WTC11 (cell line): ENCODE measurements at regions not wholly inside any gene's neighbourhood (a gene's known extent, or its start where the extent isn't known, plus 50 kb on each side); places are given as distances from the start of the nearest gene placed in this dataset.
A peak's percentile ranks its signal among the peaks of the same experiment; 100 is the strongest.

Source experiments
- ATAC-seq: fragments of 200-7000 bp; cut with Tn5 transposase; 2 replicates; pipeline ENCODE4 v1.10.0; 2021; ENCODE audit warnings: mild to moderate bottlenecking, moderate library complexity
- CTCF ChIA-PET: fragments of 300-600 bp; sonication (Branson Sonifier 250); formaldehyde crosslinking; loops from one replicate; lab custom pipeline; 2021; ENCODE audit warnings: antibody characterized with exemption; lab: Charles Lee
- POLR2A ChIA-PET: fragments of 350-600 bp; sonication (Branson Sonifier 250); formaldehyde crosslinking; loops from one replicate; lab custom pipeline; 2021; ENCODE audit warnings: antibody characterized with exemption; lab: Charles Lee
- DNase-seq: peaks from one replicate; pipeline ENCODE4 v3.0.0; 2021; ENCODE audit warnings: low spot score
- H3K27ac Mint-ChIP-seq: 2 replicates; pipeline ENCODE4 v1.8.0; 2021; ENCODE audit warnings: mixed read lengths
- H3K27me3 Mint-ChIP-seq: 2 replicates; pipeline ENCODE4 v1.8.0; 2021; ENCODE audit warnings: low read depth, mild to moderate bottlenecking, moderate library complexity, mixed read lengths
- H3K36me3 Mint-ChIP-seq: 2 replicates; pipeline ENCODE4 v1.8.0; 2021; ENCODE audit warnings: mixed read lengths
- H3K4me1 Mint-ChIP-seq: 2 replicates; pipeline ENCODE4 v1.8.0; 2022; ENCODE audit warnings: mixed read lengths
- H3K4me3 Mint-ChIP-seq: 2 replicates; pipeline ENCODE4 v1.8.0; 2021; ENCODE audit warnings: mild to moderate bottlenecking, moderate library complexity, mixed read lengths
- H3K9me3 Mint-ChIP-seq: 2 replicates; pipeline ENCODE4 v1.8.0; 2021; ENCODE audit warnings: mixed read lengths
- CDX4 ChIP-seq: fragments of 250-450 bp; sonication (Bioruptor Pico); IDR thresholded peaks from 2 replicates; pipeline ENCODE4 v1.9.0; 2021; ENCODE audit warnings: moderate library complexity, mild to moderate bottlenecking, inconsistent platforms, borderline replicate concordance
- CREM ChIP-seq: sonication (generic); formaldehyde crosslinking; IDR thresholded peaks from 2 replicates; pipeline ENCODE4 v1.8.1; 2022; ENCODE audit warnings: mild to moderate bottlenecking, missing genetic modification reagents, moderate library complexity
- EMX1 ChIP-seq: fragments of 250-450 bp; sonication (Bioruptor Pico); IDR thresholded peaks from 2 replicates; pipeline ENCODE4 v1.8.0; 2021; ENCODE audit warnings: mild to moderate bottlenecking
- ESRRA ChIP-seq: sonication (generic); formaldehyde crosslinking; IDR thresholded peaks from 2 replicates; pipeline ENCODE4 v1.8.1; 2022; ENCODE audit warnings: mild to moderate bottlenecking, missing genetic modification reagents, borderline replicate concordance
- FOXJ3 ChIP-seq: sonication (generic); formaldehyde crosslinking; IDR thresholded peaks from 2 replicates; pipeline ENCODE4 v1.9.0; 2021; ENCODE audit warnings: missing genetic modification reagents, mild to moderate bottlenecking, borderline replicate concordance
- FOXK1 ChIP-seq: sonication (generic); formaldehyde crosslinking; IDR thresholded peaks from 2 replicates; pipeline ENCODE4 v1.8.0; 2022; ENCODE audit warnings: mild to moderate bottlenecking, moderate library complexity, missing genetic modification reagents
- FOXP4 ChIP-seq: sonication (generic); formaldehyde crosslinking; IDR thresholded peaks from 2 replicates; pipeline ENCODE4 v1.8.0; 2022; ENCODE audit warnings: mild to moderate bottlenecking, missing genetic modification reagents
- GTF2I ChIP-seq: fragments of 250-450 bp; sonication (Bioruptor Pico); conservative IDR thresholded peaks from 2 replicates; pipeline ENCODE4 v1.4.0; 2021; ENCODE audit warnings: mild to moderate bottlenecking
- IRF2 ChIP-seq: sonication (generic); formaldehyde crosslinking; IDR thresholded peaks from 2 replicates; pipeline ENCODE4 v1.8.0; 2022; ENCODE audit warnings: low read depth, missing genetic modification reagents, borderline replicate concordance
- JAZF1 ChIP-seq: fragments of 250-450 bp; sonication (Bioruptor Pico); IDR thresholded peaks from 2 replicates; pipeline ENCODE4 v1.9.0; 2021; ENCODE audit warnings: moderate library complexity, mild to moderate bottlenecking, inconsistent platforms
- NFATC4 ChIP-seq: fragments of 250-450 bp; sonication (Bioruptor Pico); IDR thresholded peaks from 2 replicates; pipeline ENCODE4 v1.9.0; 2021; ENCODE audit warnings: mild to moderate bottlenecking
- NFE2L1 ChIP-seq: sonication (generic); formaldehyde crosslinking; IDR thresholded peaks from 2 replicates; pipeline ENCODE4 v1.8.1; 2023; ENCODE audit warnings: missing genetic modification reagents
- PRRX2 ChIP-seq: fragments of 250-450 bp; sonication (Bioruptor Pico); IDR thresholded peaks from 2 replicates; pipeline ENCODE4 v1.8.0; 2021; ENCODE audit warnings: mild to moderate bottlenecking
- RORB ChIP-seq: fragments of 250-450 bp; sonication (Bioruptor Pico); IDR thresholded peaks from 2 replicates; pipeline ENCODE4 v1.9.0; 2021; ENCODE audit warnings: mild to moderate bottlenecking
- SP1 ChIP-seq: sonication (generic); formaldehyde crosslinking; conservative IDR thresholded peaks from 2 replicates; pipeline ENCODE4 v1.8.1; 2022; ENCODE audit warnings: missing genetic modification reagents
- STAT6 ChIP-seq: sonication (generic); formaldehyde crosslinking; conservative IDR thresholded peaks from 2 replicates; pipeline ENCODE4 v1.8.1; 2023; ENCODE audit warnings: mild to moderate bottlenecking, low read depth, missing genetic modification reagents, moderate library complexity
- USF2 ChIP-seq: sonication (generic); formaldehyde crosslinking; IDR thresholded peaks from 2 replicates; pipeline ENCODE4 v1.8.1; 2023; ENCODE audit warnings: mild to moderate bottlenecking, missing genetic modification reagents, moderate library complexity
- ZBTB21 ChIP-seq: sonication (generic); formaldehyde crosslinking; IDR thresholded peaks from 2 replicates; pipeline ENCODE4 v1.8.1; 2023; ENCODE audit warnings: mild to moderate bottlenecking, missing genetic modification reagents, borderline replicate concordance
- ZMAT4 ChIP-seq: fragments of 250-450 bp; sonication (Bioruptor Pico); IDR thresholded peaks from 2 replicates; pipeline ENCODE4 v1.9.0; 2021; ENCODE audit warnings: mild to moderate bottlenecking
- ZNF138 ChIP-seq: sonication (generic); formaldehyde crosslinking; conservative IDR thresholded peaks from 2 replicates; pipeline ENCODE4 v1.8.1; 2022; ENCODE audit warnings: mild to moderate bottlenecking, moderate library complexity, missing genetic modification reagents
- ZNF232 ChIP-seq: sonication (generic); formaldehyde crosslinking; IDR thresholded peaks from 2 replicates; pipeline ENCODE4 v1.8.0; 2022; ENCODE audit warnings: mild to moderate bottlenecking, missing genetic modification reagents
- ZNF317 ChIP-seq: sonication (generic); formaldehyde crosslinking; IDR thresholded peaks from 2 replicates; pipeline ENCODE4 v1.8.1; 2023; ENCODE audit warnings: low read depth, mild to moderate bottlenecking, moderate library complexity, missing genetic modification reagents, borderline replicate concordance
- ZNF423 ChIP-seq: fragments of 250-450 bp; sonication (Bioruptor Pico); IDR thresholded peaks from 2 replicates; pipeline ENCODE4 v2.1.2; 2022; ENCODE audit warnings: mild to moderate bottlenecking, moderate library complexity
- ZNF512 ChIP-seq: sonication (generic); formaldehyde crosslinking; IDR thresholded peaks from 2 replicates; pipeline ENCODE4 v1.8.1; 2022; ENCODE audit warnings: missing genetic modification reagents, borderline replicate concordance
- ZNF671 ChIP-seq: fragments of 250-450 bp; sonication (Bioruptor Pico); IDR thresholded peaks from 2 replicates; pipeline ENCODE4 v1.8.0; 2021; ENCODE audit warnings: mild to moderate bottlenecking

GRCh38 chr3:76958861-76959260, 81.0 kb upstream of the ROBO2 start (continued):
- TF ChIP-seq STAT6: no peak
- TF ChIP-seq ZBTB21 (CRISPR knock-in tag): no peak
- no peak for TF ChIP-seq FOXK1 (CRISPR knock-in tag)
- TF ChIP-seq JAZF1: no peak
- no peak for TF ChIP-seq RORB (CRISPR knock-in tag)
- TF ChIP-seq SP1: no peak

GRCh38 chr3:76961284-76961683, 78.6 kb upstream of the ROBO2 start:
- TF ChIP-seq USF2 (CRISPR knock-in tag) (no peak), ZNF512 (CRISPR knock-in tag) (no peak), FOXJ3 (CRISPR knock-in tag) (no peak), IRF2 (CRISPR knock-in tag) (no peak), ZNF423 (CRISPR knock-in tag) (no peak), JAZF1 (no peak), ZNF317 (no peak), ZNF671 (CRISPR knock-in tag) (no peak), ZNF138 (no peak), CDX4 (CRISPR knock-in tag) (no peak), ZNF232 (CRISPR knock-in tag) (no peak), NFE2L1 (CRISPR knock-in tag) (no peak), NFATC4 (no peak), GTF2I (CRISPR knock-in tag) (no peak), PRRX2 (CRISPR knock-in tag) (no peak)
- H3K27ac Mint-ChIP-seq: no peak overlapping the region
- H3K36me3 Mint-ChIP-seq: no peaks in the 10 kb centered on the region
- no peak overlapping the region for H3K4me3 Mint-ChIP-seq
- DNase-seq (no peak), ATAC-seq (no peak)
- no peaks in the 10 kb centered on the region for H3K27me3 Mint-ChIP-seq
- POLR2A ChIA-PET: no interaction called here
- no peaks in the 10 kb centered on the region for H3K9me3 Mint-ChIP-seq
- peaks cover 10% of the 10 kb centered on the region for H3K4me1 Mint-ChIP-seq
- CTCF ChIA-PET: no interaction called here

- TF ChIP-seq ESRRA (CRISPR knock-in tag): no peak
- TF ChIP-seq ZMAT4 (CRISPR knock-in tag): no peak
- no peak for TF ChIP-seq ZNF317
- TF ChIP-seq EMX1: no peak
- TF ChIP-seq JAZF1: no peak
- no peak for TF ChIP-seq FOXP4 (CRISPR knock-in tag)
- TF ChIP-seq SP1: no peak
- no peak for TF ChIP-seq CREM (CRISPR knock-in tag)
- TF ChIP-seq, all 79 proteins: peak for 0
- Mint-ChIP-seq H3K9me3 (no peaks in the 10 kb centered on the region), H3K36me3 (no peaks in the 10 kb centered on the region), H3K27me3 (no peaks in the 10 kb centered on the region), H3K27ac (0 out of 2 replicates have a peak overlapping the region, but pooled peaks have one; percentile 38), H3K4me1 (peaks cover 18% of the 10 kb centered on the region), H3K4me3 (no peak overlapping the region)
- no peak for ATAC-seq
- no peak for DNase-seq
- CTCF ChIA-PET: no interaction called here
- POLR2A ChIA-PET: no interaction called here
These were observed 74.7 kb upstream of the ROBO2 start for GRCh38 chr3:76965122-76965725.
